Islet precursor cell (in vitro differentiated cells): ENCODE measurements at regions not wholly inside any gene's neighbourhood (a gene's known extent, or its start where the extent isn't known, plus 50 kb on each side); places are given as distances from the start of the nearest gene placed in this dataset.
A peak's percentile ranks its signal among the peaks of the same experiment; 100 is the strongest.

Experiments used
- DNase-seq: peaks from one replicate; pipeline ENCODE4 v3.0.0-alpha.2; 2018

DNA sequence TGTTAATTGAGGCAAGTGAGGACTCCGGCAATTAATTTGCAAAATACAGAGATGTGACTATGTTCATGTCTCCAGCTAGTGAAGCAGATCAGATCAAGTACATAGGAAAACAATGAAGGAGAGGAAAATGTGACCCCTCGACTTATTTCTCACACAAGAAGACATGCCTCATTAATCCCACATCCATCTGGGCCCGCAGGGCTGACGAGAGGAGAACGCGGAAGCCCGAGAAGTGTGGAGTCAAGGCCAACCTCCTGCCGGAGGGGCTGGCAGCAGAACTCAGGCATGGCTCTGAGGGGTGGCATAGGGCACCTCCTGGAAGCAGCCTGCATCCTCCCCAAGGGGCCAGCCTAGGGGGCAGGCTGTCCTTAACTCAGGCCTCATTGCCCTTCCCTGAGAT, 54.4 kb downstream of the ZNF503 start:
- DNase-seq: no peak

DNA sequence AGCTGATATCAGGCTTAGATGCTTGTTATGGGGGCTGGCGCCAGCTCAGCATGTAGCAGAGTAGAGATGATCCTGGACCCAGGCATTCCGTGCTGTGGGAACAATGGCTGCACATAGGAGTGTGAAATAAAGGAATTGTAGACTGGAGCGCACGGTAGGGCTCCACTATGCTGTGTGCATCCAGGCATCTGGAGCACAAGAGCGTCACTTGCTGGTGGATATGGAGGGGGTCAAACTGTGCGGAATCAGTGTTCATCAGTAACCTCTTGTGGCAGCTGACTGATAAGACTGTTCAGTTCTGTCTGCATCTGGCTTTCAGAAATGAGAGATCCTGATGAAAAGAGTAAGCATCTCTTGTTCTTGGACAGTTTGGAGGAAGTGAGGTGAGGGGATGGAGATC, 55.8 kb downstream of the ZNF503 start:
- DNase-seq: no peak

DNA sequence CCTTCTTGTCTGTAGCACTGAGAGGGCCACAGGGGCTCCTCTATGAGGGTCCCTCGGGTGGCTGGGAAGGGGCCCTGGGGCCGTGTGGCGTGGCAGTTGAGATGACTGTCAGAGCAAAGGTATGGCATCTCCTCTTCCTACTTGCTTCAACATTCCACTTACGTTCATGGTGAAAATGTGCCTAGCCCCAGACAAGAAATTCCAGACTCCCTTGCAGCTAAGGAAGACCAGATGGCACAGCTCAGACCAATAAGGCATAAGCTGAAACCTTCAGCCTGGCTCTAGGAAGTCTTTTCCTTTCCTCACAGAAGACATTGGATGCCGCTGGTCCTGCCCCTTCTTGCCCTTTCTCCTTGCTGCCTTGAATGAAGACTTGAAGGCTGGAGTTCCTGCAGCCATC, 57.4 kb downstream of the ZNF503 start:
- no peak for DNase-seq

DNA sequence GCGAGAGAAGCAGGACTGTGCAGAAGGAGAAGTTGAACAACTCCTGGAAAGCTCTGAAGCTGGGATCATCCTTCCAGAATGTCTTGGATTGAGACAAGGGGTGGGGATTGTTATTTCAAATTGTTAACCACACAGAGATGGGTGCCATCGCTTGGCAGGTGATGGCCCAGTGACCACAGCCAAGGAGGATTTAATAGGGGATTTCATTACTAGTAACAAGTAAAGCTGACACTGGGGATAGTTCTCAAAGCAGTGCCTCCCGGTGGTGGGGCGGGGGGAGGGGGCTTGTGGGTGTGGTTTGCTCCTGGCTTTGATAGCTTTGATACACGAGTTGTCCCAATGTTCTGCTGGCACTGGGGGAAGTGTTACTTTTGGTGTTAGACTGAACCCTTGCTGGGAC, 59.2 kb downstream of the ZNF503 start:
- no peak for DNase-seq

DNA sequence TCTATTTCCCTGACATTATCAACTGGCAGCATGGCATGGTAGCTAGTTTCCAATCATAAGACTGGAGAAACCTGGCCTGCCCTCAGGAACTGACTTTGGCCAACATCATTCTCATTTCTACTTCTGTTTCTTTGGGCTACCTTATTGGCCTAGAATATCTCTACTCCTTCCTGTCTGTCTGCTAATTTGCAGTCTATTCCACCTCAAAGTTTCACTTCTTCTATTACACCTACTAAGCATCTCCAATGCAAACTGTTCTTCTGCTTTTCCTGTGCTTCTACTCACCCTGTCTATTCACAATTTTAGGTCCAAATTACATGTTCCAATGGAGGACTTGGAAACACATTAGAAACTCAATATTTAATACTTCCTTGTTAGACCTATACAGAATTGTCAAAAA, 65.6 kb downstream of the ZNF503 start:
- no peak for DNase-seq

DNA sequence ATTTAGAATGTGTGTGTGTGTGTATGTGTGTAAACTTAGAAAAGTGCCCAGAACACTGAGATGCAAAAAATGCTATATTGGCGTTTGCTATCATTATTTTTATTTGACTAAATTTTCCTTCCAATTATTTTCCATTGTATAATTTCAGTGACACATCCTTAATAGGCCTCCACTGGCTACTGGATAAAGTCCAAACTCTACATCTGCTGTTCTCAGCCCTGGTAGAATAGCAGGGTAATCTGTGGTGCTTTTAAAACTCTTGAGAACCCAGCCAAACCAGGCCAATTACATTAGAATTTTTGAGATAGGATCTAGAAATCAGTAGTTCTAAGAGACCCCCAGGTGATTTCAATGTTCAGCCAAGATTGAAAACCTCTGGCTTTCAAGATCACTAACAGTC, 66.4 kb downstream of the ZNF503 start:
- DNase-seq: no peak

DNA sequence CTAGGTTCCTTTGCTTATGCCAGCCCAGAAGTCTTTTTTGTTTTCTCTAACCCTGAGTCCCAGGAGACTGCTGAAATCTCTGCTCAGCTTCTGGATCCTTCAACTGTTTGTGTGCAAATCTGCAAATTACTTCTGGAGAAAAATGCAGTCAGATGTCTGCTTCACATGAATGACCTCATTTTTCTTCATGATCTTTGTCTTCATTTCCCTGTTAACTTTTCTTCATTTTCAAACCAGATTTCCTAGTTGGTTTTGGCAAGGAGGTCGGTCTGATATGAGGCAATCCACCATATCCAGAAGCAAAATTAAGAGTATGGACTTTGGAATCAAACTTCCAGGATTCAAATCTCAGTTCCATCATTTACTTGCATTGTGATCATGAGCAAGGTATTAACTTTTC, 66.8 kb downstream of the ZNF503 start:
- no peak for DNase-seq

DNA sequence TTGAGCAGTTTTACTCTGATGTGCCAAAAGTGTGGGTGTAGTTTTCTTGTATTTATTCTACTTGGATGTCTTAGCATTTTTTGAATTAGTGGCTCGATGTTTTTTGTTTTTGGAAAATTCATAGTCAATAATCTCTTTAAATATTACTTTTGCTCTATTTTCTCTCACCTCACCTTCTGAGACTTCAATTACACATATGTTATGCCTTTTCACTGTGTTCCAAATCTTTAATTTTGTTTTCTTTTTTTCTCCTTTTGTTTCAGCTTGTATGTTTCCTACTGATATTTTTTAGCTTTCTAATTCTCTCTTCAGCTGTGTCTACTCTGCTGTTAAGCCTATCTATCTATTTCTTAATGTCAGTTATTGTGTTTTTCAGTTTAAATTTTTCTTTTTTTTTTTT, 69.5 kb downstream of the ZNF503 start:
- no peak for DNase-seq

DNA sequence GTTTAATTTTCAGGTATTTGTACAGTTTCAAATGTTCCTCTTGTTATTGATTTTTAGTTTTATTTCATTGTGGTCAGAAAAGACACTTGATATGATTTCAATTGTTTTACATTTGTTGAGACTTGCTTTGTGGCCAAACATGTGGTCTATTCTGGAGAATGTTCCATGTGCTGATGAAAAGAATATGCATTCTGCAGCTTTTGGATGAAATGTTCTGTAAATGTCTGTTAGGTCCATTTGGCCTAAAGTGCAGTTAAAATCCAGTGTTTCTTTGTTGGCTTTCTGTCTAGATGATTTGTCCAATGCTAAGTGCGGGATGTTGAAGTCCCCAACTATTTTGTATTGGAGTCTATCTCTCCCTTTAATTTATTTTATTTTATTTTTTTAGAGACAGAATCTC, 70.5 kb downstream of the ZNF503 start:
- DNase-seq: no peak

DNA sequence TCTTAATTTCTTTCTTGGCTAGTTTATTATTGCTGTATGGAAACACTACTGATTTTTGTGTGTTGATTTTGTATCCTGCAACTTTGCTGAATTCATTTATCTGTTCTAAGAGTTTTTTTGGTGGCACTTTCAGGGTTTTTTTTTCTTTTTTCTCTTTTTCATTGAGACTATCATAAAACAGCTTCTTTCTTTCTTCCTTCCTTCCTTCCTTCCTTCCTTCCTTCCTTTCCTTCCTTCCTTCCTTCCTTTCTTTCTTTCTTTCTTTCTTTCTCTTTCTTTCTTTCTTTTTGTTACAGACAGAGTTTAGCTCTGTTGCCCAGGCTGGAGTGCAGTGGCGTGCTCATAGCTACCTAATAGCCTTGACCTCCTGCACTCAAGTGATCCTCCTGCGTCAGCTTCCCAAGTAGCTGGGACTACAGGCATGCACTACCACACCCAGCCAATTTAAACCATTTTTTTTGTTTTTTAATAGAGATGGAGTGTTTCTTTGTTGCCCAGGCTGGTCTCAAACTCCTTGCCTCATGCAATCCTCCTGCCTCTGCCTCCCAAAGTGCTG, 72.3 kb downstream of the ZNF503 start:
- DNase-seq: no peak

DNA sequence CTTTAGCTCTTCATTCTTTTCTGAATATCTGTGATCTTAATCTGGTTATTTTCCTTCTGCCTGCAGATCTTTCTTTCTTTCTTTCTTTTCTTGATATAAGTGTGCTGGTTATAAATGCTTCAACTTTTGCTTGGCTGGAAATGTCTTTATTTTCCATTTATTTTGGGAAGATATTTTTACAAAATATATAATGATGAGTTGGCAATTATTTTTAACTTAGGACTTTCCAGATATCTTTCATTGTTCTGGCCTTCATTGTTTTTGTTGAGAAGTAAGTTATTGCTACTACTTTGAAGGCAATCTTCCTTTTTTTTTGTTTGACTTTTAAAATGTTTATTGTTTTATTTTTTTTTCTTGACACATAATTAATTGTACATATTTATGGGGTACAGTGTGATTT, 75.3 kb downstream of the ZNF503 start:
- DNase-seq: no peak

DNA sequence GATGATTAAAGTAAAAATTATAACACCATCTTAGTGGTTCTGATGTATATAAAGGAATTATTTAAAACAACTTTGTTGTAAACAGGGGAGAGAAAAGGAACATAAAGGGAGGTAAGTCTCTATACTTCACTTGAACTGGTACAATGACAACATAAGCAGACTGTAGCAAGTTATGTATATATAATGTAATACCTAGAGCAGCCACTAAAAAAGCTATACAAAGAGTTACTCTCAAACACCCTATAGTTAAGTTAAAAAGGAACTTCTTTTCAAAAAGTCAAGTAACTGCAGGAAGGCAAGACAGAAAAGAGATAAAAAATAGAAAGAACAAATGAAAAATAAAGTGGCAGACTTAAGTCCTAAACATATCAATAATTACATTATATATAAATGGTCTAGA, 82.3 kb downstream of the ZNF503 start:
- no peak for DNase-seq

DNA sequence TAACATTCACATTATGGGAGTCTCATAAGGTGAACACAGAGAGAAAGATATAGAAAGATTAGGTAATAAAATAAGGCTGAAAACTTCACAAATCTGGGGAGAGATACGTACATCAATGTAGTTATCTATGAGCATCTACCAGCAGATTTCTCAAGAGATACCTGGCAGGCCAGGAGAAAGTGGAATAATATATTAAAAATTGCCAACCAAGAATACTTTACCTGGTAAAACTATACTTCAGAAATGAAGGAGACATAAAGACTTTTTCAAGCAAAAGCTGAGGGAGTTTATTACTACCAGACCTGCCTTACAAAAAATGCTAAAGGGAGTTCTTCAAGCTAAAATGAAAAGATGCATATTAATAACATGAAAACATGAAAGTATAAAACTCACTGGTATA, 78.8 kb upstream of the COMTD1 start:
- DNase-seq: no peak

DNA sequence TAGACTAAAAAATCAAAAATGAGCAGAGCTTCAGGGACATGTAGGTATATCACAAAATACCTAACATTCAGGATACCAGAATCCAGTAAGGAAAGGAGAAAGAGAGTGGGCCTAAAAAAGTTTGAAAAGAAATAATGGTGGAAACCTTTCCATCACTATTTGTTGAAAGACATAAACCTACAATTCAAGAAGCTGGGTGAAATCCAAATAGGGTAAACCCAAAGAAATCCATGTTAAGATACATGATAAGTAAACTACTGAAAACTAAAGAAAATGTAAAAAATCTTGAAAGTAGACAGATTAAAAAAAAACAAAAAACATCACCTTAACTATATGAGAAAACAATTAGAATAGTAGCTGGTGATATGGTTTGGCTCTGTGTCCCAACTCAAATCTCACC, 76.7 kb upstream of the COMTD1 start:
- no peak for DNase-seq

DNA sequence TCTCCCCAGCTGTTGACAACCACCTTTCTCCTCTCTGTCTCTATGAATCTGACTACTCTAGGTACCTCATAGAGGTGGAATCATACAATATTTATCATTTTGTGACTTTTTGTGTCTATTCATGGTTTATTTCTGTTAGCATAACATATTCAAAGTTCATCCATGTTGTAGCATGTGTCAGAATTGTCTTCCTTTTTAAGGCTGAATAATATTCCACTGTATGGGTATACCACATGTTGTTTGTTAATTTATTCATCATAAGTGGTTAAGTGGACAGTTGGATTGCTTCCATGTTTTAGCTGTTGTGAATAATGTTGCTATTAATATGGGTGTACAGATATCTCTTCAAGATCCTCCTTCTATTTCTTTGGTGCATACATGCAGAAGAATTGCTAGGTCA, 69.9 kb upstream of the COMTD1 start:
- DNase-seq: no peak

DNA sequence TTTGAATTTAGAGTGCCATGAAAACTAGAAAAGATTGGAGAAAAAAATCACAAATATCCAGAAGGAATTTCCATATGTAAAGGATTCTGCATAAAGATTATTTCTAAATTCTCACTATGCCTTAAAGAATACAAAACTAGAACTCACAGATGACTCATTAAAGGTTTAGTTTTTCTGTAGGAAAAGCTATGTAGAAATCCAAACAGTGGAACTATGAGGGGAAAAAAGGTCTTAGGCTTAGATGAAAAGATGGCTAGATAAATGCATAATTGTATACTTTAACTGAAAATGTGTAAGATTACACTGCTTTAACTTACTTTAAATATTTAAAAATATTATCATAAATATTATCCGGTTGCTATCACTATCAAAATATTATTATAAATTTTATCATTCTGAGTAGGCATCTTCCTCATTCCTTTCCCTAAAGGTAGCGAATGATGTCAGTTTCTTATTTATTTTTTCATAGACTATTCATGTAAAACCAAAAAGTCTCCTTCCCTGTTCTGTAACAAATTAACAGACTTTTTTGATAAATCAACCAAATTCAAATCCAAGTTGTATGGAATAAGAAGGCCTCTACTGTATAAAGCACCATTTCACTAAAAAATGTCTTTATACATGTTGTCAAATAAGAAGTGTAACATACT, 69.1 kb upstream of the COMTD1 start:
- no peak for DNase-seq

DNA sequence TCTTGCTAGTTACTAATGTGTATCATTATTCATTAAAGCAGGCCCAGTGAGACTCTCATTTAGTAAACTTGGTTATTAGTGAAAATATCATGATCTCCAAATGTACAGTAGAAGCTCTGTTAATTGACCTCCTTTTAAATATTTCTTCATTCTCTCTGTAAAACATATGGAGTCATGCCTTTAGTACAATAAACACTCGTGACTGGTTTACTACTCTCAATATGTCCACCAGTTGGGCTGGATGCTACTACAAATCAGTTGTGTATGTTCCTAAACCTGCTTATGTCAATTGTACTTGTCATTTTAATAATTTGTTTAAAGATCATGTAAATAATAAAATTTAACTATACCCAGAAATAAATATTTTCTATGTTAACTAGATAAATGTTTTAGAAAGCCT, 68.6 kb upstream of the COMTD1 start:
- no peak for DNase-seq

DNA sequence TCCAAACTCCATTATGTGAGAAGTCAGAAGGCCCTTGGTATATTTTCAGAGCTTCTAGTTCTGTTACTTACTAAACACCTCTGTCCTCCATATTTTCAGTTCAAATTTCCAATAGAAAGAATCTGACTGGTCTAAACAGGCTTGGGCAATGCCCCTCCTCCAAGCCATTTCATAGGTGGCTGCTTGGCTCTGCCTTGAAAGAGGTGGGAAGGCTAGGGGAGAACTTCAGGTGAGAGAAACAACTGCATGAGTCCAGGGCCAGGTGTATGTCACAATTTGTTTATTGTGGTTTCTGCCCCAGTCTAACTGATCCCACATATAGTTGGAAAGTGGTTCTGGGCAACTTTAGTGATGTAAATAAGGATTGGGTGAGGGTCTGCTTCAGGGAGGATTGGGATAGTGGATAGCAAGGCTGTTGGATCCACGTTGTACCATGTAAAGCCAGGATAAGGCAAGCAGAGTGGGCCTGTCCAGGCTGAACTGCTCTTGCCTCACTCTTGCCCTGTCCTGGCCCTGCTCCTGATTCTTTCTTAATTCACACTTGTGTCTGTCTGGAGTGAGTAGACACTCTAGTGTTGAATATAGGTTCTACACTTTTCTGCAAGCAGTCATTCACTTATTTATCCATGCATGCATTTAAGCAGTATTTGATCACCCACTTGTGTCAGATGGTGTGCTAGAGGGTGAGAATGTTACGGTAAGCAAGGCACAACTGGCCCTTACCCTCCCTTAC, 67.5 kb upstream of the COMTD1 start:
- DNase-seq: no peak

DNA sequence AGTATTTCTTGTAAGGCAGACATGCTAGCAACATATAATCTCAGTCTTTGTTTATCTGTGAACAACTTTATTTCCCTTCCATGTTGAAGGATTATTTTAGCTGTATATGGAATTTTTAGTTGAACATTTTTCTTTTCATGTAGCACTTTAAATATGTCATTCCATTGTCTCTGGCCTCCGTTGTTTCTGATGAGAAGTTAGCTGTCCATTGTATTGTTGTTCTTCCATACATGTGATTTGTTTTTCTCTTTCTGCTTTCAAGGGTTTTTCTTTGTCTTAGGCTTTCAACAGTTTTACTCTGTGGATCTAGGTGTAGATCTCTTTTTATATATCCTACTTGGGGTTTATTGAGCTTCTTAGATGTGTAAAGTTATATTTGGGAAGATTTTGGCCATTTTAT, 66.3 kb upstream of the COMTD1 start:
- DNase-seq: no peak

DNA sequence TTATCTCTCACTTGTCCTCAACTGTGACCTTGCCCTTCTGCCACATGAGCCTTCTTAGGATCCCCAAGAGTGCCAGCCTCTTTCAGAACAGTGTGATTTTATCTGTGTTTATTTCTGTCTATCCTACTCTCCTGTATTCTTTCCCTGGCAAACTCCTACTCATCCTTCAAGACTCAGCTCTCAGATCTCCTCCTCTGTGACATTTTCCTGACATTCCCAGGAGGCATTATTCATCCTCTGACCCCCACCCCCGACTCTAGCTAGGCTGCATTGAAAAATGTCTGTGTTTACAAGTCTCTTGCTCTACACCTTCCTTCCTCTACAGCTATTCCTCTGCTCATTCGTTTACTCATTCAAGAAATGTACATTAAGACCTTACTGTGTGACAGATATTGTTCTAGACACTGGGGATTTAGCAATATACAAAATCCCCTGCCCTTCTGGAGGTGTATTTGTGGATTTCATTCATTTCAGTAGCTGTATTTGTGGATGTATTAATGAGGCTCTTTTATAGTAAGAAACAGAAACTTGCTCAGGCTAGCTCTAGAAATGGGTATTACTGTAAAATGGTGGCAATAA, 61.4 kb upstream of the COMTD1 start:
- peak; percentile 65 for DNase-seq

DNA sequence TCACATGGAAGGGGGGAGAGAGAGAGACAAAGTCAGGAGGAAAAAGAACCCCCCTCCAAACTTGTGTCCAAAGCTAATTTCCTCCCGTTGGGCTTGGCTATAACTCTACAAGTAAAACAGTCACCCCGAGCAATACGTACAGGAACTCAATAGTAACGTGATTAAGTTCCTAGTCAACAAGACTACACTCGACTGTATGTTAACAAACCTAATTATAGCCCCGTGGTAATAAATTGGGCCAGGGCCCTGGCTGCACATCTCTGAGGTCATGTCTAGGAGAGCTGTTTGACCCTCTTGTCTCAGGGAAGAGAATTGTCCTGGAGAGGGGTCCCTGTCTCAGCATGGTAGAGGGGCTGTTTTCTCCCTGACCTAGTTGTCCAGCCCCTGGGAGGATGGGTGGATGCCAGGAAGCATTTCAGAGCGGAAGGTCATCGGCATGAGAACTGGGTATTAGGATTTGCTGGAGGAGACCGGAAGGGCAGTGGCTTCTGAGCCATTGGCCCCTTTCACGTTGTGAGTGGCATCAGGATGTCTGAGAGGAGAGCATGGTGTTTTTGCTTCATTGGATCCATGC, 60.2 kb upstream of the COMTD1 start:
- no peak for DNase-seq

DNA sequence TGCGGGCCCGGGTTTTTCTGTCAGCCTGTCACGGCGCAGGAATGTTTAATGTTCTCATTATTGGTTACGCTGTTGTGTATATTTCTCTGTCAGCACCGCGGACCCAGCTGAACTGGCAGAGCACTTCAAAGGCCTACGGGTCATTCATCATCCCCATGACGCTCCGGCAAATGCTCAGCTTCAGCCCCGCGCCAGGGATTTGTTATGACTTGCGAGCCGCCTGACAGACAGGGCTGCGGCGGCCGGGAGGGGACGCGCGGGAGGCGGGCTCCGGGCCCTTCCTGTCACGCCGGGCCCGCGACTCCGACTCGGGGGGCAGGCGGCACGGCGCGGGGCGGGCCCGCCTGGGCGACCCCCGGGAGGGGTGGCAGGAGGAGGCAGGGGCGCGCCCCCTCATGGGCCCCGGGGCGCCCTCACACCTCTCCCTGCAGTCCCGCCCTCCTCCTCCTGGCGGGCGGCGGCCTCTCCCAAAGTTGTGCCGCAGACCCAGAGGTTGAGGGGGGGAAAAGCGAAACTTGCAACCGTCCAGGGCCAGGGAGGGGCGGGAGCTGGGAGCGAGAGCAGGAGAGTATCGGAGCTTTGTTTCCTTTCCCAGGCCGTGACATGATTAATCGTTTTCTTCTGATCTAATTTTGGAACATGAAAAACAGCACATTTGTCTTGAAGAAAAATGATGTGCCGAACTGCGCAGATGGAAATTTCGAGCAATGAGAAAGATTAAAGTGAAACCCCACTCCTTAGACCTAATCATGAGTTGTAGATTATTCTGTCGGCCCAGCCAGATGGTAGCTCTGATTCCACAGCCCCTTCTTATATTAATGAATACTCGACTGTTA, 59.3 kb upstream of the COMTD1 start:
- peak; percentile 93 for DNase-seq

DNA sequence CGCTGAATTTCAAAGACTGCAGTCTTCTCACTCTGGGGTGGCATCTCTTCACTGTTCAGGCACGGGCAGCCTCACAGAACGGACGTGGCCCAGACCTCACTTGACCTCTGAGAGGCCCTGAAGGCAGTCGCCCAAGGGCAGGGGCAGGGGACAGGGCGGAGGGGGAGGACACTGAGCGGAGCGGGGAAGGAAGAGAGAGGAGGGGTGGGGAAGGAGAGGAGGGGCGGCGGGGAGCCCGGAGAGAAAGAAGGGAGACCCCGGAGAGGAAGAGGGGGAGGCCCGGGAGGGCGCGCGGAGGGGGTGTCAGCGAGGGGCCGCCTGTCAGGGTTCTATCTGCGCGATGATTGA, 58.7 kb upstream of the COMTD1 start:
- DNase-seq: peak; percentile 84
